Liver (tissue), 8 donors: ENCODE measurements at regions not wholly inside any gene's neighbourhood (a gene's known extent, or its start where the extent isn't known, plus 50 kb on each side); places are given as distances from the start of the nearest gene placed in this dataset.

ENCODE experiments used
- DNase-seq: peaks from one replicate; pipeline ENCODE4 v3.0.0-alpha.2; 2017; ENCODE audit warnings: low spot score
- H3K27ac ChIP-seq, 2 donors: one replicate each; pipeline ENCODE4 v1.7.0; 2013; ENCODE audit warnings: inconsistent platforms in 2 of 2, low read length in 2 of 2, control low read depth in 1 of 2, low read depth in 1 of 2, mild to moderate bottlenecking in 1 of 2
- H3K27me3 ChIP-seq, 4 donors: one replicate each; pipeline versions ENCODE4 v1.6.1 to v1.7.0; 2013; ENCODE audit warnings: low read length in 3 of 4, inconsistent platforms in 1 of 4, mild to moderate bottlenecking in 1 of 4, moderate library complexity in 1 of 4; ENCODE audit not compliant: control insufficient read depth in 4 of 4, insufficient read depth in 4 of 4
- H3K36me3 ChIP-seq, 4 donors: one replicate each; pipeline versions ENCODE4 v1.6.1 to v1.7.0; 2013; ENCODE audit warnings: low read length in 3 of 4, mild to moderate bottlenecking in 3 of 4, low read depth in 1 of 4, moderate library complexity in 1 of 4; ENCODE audit not compliant: control insufficient read depth in 4 of 4, insufficient read depth in 3 of 4
- H3K4me1 ChIP-seq, 4 donors: one replicate each; pipeline versions ENCODE4 v1.6.1 to v1.7.0; 2013; ENCODE audit warnings: low read length in 3 of 4, mild to moderate bottlenecking in 3 of 4, moderate library complexity in 1 of 4; ENCODE audit not compliant: control insufficient read depth in 4 of 4, insufficient read depth in 4 of 4
- H3K4me3 ChIP-seq, 3 donors: one replicate each; pipeline versions ENCODE4 v1.6.1 to v1.7.0; 2013; ENCODE audit warnings: low read length in 3 of 3, control low read depth in 1 of 3, low read depth in 1 of 3, mild to moderate bottlenecking in 1 of 3
- H3K9ac ChIP-seq, 2 donors: one replicate each; pipeline ENCODE4 v1.7.0; 2013; ENCODE audit warnings: low read length in 2 of 2, mild to moderate bottlenecking in 2 of 2, moderate library complexity in 2 of 2, control low read depth in 1 of 2, low read depth in 1 of 2
- H3K9me3 ChIP-seq, 4 donors: one replicate each; pipeline versions ENCODE4 v1.6.1 to v1.7.0; 2013; ENCODE audit warnings: low read length in 3 of 4; ENCODE audit not compliant: control insufficient read depth in 4 of 4
- ATF3 ChIP-seq: IDR thresholded peaks from 2 replicates; pipeline ENCODE4 v1.6.1; 2016; ENCODE audit warnings: antibody characterized with exemption
- CTCF ChIP-seq: fragments of 150-350 bp; IDR thresholded peaks from 2 replicates; pipeline ENCODE4 v1.5.1; 2017; ENCODE audit warnings: improper control_type of control experiment, low read depth, low read length; ENCODE audit not compliant: missing input control
- EGR1 ChIP-seq, 2 donors: IDR thresholded peaks; 2 replicates each; pipeline ENCODE4 v1.6.1; 2016 to 2018; ENCODE audit warnings: antibody characterized with exemption in 2 of 2, low read depth in 2 of 2
- FOXA1 ChIP-seq: IDR thresholded peaks from 2 replicates; pipeline ENCODE4 v1.6.1; 2016; ENCODE audit warnings: antibody characterized with exemption
- FOXA2 ChIP-seq: IDR thresholded peaks from 2 replicates; pipeline ENCODE4 v1.6.1; 2016; ENCODE audit warnings: antibody characterized with exemption
- GABPA ChIP-seq, 2 donors: IDR thresholded peaks in 1 of 2; conservative IDR thresholded peaks in 1 of 2; 2 replicates each; pipeline ENCODE4 v1.6.1; 2016; ENCODE audit warnings: antibody characterized with exemption in 2 of 2, mild to moderate bottlenecking in 1 of 2, moderate library complexity in 1 of 2
- HNF4A ChIP-seq, 2 donors: conservative IDR thresholded peaks; 2 replicates each; pipeline ENCODE4 v1.6.1; 2016; ENCODE audit warnings: antibody characterized with exemption in 2 of 2, mild to moderate bottlenecking in 2 of 2
- HNF4G ChIP-seq: IDR thresholded peaks from 2 replicates; pipeline ENCODE4 v1.6.1; 2016; ENCODE audit warnings: antibody characterized with exemption
- JUND ChIP-seq, 2 donors: IDR thresholded peaks; 2 replicates each; pipeline ENCODE4 v1.6.1; 2016; ENCODE audit warnings: antibody characterized with exemption in 2 of 2
- MAX ChIP-seq: IDR thresholded peaks from 2 replicates; pipeline ENCODE4 v1.6.1; 2016; ENCODE audit warnings: antibody characterized with exemption
- NR2F2 ChIP-seq: IDR thresholded peaks from 2 replicates; pipeline ENCODE4 v1.6.1; 2016; ENCODE audit warnings: antibody characterized with exemption
- RAD21 ChIP-seq, 2 donors: IDR thresholded peaks; 2 replicates each; pipeline ENCODE4 v1.6.1; 2016; ENCODE audit warnings: antibody characterized with exemption in 2 of 2, mild to moderate bottlenecking in 2 of 2
- RXRA ChIP-seq, 2 donors: IDR thresholded peaks; 2 replicates each; pipeline ENCODE4 v1.6.1; 2017 to 2018; ENCODE audit warnings: antibody characterized with exemption in 2 of 2, mild to moderate bottlenecking in 1 of 2
- TAF1 ChIP-seq: conservative IDR thresholded peaks from 2 replicates; pipeline ENCODE4 v1.6.1; 2016; ENCODE audit warnings: antibody characterized with exemption, mild to moderate bottlenecking
- YY1 ChIP-seq: IDR thresholded peaks from 2 replicates; pipeline ENCODE4 v1.6.1; 2016; ENCODE audit warnings: antibody characterized with exemption, mild to moderate bottlenecking
- ZBTB33 ChIP-seq: IDR thresholded peaks from 2 replicates; pipeline ENCODE4 v1.6.1; 2016; ENCODE audit warnings: antibody characterized with exemption
- WGBS: extraction: QIAGEN DNeasy Blood & Tissue Kit; methylation state at CpG from one replicate; pipeline ENCODE4 v1.1.7; 2013; 5-methylcytosine and 5-hydroxymethylcytosine counted together
- TF ChIP-seq, protein P1 (sequence below): IDR thresholded peaks from 2 replicates; pipeline ENCODE4 v1.6.1; 2016; ENCODE audit warnings: antibody characterized with exemption, mild to moderate bottlenecking
- donor health status: healthy.
- donor health status: healthy.
- donor health status: healthy.
- donor health status: healthy.
- donor health status: healthy.

DNA sequence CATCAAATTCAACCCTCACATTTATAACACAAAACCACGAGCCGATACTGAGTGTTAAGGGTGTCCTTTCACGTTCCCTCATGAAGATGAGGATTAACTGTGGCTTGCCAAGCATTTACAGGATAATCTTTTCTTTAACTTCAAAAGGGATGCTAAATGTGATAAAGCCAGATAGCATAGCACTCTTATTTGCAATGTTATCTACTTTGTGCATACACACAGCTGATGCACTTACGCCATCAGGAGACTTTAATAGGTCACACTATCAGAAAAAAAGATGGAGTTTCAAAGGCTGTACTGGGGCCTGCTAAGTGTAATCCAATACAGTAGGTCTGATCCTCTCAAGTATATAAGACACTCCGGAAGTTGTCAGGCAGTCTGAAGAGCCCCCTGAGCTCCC lies 572.7 kb downstream of the PIK3C3 start:
- H3K36me3 ChIP-seq: no peaks in the 10 kb centered on the region
- no peak for DNase-seq
- no peak overlapping the region for H3K4me3 ChIP-seq
- no peak overlapping the region for H3K9ac ChIP-seq
- H3K4me1 ChIP-seq: peaks cover 0 to 6% (median under 1%) of the 10 kb centered on the region in 4 donors
- no peak overlapping the region for H3K27ac ChIP-seq
- TF ChIP-seq RAD21 (IDR thresholded peaks at IDR 0.05): no peak
- no peak for TF ChIP-seq EGR1 (IDR thresholded peaks at IDR 0.05; ENCODE audit: low read depth in 2 of 2)
- TF ChIP-seq ATF3: no peak
- TF ChIP-seq, protein P1, sequence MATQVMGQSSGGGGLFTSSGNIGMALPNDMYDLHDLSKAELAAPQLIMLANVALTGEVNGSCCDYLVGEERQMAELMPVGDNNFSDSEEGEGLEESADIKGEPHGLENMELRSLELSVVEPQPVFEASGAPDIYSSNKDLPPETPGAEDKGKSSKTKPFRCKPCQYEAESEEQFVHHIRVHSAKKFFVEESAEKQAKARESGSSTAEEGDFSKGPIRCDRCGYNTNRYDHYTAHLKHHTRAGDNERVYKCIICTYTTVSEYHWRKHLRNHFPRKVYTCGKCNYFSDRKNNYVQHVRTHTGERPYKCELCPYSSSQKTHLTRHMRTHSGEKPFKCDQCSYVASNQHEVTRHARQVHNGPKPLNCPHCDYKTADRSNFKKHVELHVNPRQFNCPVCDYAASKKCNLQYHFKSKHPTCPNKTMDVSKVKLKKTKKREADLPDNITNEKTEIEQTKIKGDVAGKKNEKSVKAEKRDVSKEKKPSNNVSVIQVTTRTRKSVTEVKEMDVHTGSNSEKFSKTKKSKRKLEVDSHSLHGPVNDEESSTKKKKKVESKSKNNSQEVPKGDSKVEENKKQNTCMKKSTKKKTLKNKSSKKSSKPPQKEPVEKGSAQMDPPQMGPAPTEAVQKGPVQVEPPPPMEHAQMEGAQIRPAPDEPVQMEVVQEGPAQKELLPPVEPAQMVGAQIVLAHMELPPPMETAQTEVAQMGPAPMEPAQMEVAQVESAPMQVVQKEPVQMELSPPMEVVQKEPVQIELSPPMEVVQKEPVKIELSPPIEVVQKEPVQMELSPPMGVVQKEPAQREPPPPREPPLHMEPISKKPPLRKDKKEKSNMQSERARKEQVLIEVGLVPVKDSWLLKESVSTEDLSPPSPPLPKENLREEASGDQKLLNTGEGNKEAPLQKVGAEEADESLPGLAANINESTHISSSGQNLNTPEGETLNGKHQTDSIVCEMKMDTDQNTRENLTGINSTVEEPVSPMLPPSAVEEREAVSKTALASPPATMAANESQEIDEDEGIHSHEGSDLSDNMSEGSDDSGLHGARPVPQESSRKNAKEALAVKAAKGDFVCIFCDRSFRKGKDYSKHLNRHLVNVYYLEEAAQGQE: no peak
- TF ChIP-seq GABPA (IDR thresholded peaks at IDR 0.05 in 1 of 2, conservative IDR thresholded peaks at IDR 0.05 in 1 of 2): no peak
- no peak for TF ChIP-seq HNF4A (conservative IDR thresholded peaks at IDR 0.05)
- TF ChIP-seq YY1: no peak
- no peak for TF ChIP-seq CTCF
- TF ChIP-seq NR2F2: no peak
- no peaks in the 10 kb centered on the region for H3K27me3 ChIP-seq
- 92% methylated on average over 5 of the region's 5 CpGs for WGBS
- no peaks in the 10 kb centered on the region for H3K9me3 ChIP-seq

DNA sequence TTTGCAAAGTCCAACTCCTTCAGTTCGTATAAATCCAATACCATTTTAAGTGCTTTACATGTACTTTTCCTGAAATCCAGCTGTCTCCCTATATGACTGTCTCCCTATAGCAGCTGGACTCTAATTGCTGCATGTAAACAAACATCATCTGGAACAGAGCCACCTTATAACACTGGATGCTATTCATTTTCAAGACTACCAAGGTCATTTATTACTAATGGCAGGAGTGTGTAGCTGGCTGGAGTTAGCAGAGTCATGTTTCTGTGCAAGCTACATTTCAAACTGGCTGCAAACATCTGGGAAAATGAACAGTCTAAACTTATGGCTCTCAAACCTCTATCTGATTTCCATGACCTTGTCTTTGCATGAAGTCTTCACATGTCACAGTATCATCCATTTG lies 575.2 kb downstream of the PIK3C3 start:
- 89% methylated on average over 1 of the region's 1 CpG for WGBS
- Histone ChIP-seq H3K4me1 (peaks cover 0 to 6% (median under 1%) of the 10 kb centered on the region in 4 donors), H3K27me3 (no peaks in the 10 kb centered on the region), H3K36me3 (no peaks in the 10 kb centered on the region), H3K9me3 (no peaks in the 10 kb centered on the region), H3K4me3 (no peak overlapping the region), H3K27ac (no peak overlapping the region), H3K9ac (no peak overlapping the region)
- no peak for DNase-seq
- TF ChIP-seq FOXA1 (no peak), GABPA (IDR thresholded peaks at IDR 0.05 in 1 of 2, conservative IDR thresholded peaks at IDR 0.05 in 1 of 2) (no peak), ZBTB33 (no peak), TAF1 (no peak), RAD21 (IDR thresholded peaks at IDR 0.05) (no peak), HNF4A (conservative IDR thresholded peaks at IDR 0.05) (no peak), FOXA2 (no peak), EGR1 (IDR thresholded peaks at IDR 0.05; ENCODE audit: low read depth in 2 of 2) (no peak), MAX (no peak), RXRA (IDR thresholded peaks at IDR 0.05) (no peak), NR2F2 (no peak), HNF4G (no peak), CTCF (no peak), ATF3 (no peak), YY1 (no peak), JUND (IDR thresholded peaks at IDR 0.05) (no peak)
- TF ChIP-seq, protein P1: no peak
